ENCODE measurements at regions not wholly inside any gene's neighbourhood (a gene's known extent, or its start where the extent isn't known, plus 50 kb on each side); places are given as distances from the start of the nearest gene placed in this dataset.
"Not testable (repeated sequence)": the region's sequence is repeated elsewhere in the genome, so short reads cannot be mapped to it uniquely, and the experiment has no call there.

DNA sequence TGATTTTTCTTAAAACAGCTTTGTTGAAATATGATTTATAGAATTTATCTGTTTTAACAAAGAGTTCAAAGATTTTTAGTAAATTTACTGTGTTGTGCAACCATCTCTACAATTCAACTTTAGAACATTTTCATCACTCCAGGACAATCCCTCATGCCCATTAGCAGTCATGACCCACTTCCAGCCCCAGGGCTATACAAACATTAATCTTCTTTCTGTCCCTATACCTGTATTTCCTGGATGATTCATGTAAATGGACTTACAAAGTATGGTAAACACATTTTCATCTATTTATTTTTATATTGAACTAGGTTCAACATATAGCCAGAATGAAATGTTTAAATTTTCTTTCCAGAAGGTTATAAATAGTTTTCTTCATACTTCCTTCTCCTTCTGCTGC lies 127.8 kb upstream of the CCDC180 start:
- DNase-seq (ENCODE audit: low read depth in 4 of 4, low spot score in 1 of 4) = no peak

GRCh38 chr9:97176206-97176605 lies 131.3 kb upstream of the CCDC180 start:
- DNase-seq (ENCODE audit: low read depth in 4 of 4, low spot score in 1 of 4) = no peak

- not testable (repeated sequence) for DNase-seq (ENCODE audit: low read depth in 4 of 4, low spot score in 1 of 4)
Measured at GRCh38 chr9:97168174-97168573, 129.2 kb upstream of the CTSV start.

DNA sequence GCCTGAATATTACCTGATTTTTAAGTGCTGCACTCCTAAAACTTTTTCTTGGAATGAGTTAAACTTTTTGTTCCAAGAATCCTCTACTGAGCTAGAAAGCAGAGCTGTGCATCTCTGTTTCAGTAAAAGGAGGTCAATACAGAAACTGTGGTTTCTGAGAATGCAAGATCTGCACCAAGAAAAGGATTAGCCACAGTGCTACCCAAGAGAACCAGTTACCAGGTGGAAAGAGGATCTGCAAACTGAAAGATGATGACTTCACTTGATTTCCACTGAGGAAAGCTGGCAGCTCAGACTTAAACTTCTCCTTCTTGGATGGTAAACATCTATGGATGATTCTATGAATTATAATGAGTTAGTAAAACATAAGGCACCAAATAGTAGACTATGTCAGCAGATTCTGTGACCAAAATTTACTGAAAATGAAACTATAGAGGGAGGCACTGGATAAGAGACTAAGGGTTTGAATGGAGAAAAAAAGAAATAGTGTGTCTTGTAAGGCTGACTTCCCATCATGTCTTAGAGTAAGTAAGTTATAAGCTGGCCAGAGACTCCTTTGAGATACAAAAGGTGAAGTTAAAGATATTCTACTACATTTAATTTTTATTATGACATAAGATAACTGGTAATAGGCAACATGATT lies 127.7 kb upstream of the CTSV start:
- DNase-seq (ENCODE audit: low read depth in 4 of 4, low spot score in 1 of 4) = not testable (repeated sequence)

DNA sequence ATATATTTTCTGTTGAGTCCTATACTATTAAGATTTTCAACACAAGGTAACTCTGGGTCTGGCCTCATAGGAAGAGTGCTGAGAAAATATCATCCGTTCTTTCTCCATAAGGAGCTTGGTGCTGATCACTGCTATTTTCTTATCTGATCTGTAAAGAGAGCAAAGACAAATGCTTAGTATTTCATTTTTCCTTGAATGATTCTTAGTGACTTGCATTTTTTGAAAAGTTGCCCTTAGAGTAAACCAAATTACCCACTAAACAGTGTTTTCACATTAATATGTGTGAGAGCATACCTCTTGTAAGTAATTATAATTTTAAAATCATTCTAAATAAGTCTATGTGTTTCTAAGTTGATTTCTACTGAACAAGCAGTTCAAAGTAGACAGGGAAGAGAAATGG lies 121.3 kb upstream of the CTSV start:
- no peak for DNase-seq (ENCODE audit: low read depth in 4 of 4, low spot score in 1 of 4)

DNA sequence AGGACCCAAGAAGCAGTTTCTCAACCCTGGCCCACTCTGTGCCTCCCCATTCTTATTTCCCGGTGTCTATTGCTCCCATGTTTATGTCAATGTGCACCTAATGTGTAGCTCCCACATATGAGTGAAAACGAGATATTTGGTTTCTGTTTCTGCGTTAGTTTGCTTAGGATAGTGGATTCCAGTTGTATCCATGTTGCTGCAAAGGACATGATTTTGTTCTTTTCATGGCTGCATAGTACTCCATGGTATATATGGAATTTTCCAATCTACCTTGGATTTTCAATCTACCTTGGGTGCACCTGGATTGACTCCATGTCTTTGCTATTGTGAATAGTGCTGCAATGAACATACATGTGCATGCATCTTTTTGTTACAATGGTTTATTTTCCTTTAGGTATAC lies 119.8 kb upstream of the CTSV start:
- DNase-seq (ENCODE audit: low read depth in 4 of 4, low spot score in 1 of 4) = not testable (repeated sequence)

- DNase-seq (ENCODE audit: low read depth in 4 of 4, low spot score in 1 of 4) = not testable (repeated sequence)
Measured at GRCh38 chr9:97155441-97155840, 116.5 kb upstream of the CTSV start.

GRCh38 chr9:97153967-97154366 lies 115.0 kb upstream of the CTSV start:
- no peak for DNase-seq (ENCODE audit: low read depth in 4 of 4, low spot score in 1 of 4)

DNA sequence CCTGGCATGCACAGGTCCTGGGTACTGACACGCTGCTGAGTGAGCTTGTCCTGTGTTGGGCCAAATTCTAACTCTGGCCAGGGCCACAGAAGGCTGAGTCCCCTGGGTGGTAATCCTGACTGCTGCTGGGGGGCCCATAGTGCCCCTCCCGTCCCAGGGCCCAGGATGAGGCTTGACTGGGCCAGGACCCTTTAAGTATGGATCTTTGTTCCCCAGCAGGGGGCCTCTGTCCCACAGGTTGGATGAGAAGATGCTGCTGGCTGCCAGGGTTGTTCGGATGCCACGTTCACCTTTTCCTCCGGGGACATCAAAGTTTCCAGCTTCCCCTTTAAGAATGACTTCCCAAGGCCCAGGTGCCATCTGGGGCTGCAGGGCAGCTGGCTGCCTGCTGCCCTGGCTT lies 114.2 kb upstream of the CTSV start:
- DNase-seq (ENCODE audit: low read depth in 4 of 4, low spot score in 1 of 4) = not testable (repeated sequence)

DNA sequence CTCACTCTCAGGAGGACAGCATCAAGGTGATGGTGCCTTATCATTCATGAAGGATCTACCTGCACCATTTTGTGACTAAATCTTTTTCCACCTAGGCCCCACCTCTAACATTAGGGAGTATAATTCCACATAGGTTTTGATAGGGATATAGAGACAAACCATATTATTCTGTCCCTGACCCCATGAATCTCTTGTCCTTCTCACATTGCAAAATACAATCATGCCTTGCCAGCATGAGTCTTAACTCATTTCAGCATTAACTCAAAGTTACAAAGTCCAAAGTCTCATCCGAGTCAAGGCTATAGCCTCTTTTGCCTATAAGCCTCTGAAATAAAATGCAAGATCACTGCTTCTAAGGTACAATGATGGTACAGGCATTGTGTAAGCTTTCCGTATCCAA lies 111.5 kb upstream of the CTSV start:
- not testable (repeated sequence) for DNase-seq (ENCODE audit: low read depth in 4 of 4, low spot score in 1 of 4)

DNA sequence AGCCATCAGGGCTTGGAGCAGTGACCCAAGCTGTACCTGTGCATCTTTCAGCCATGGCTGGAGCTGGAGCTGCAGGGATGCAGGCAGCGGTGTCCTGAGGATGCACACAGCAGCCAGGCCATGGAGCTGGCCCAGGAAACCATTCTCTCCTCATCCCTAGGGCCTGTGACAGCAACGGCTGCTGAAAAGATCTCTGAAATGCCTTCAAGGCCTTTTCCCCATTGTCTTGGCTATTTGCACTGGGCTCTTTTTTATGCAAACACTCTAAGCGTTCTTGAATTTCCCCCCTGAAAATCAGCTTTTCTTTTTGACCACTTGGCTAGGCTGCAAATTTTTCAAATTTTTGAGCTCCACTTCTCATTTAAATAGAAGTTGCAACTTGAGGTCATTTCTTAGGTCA lies 109.5 kb upstream of the CTSV start:
- not testable (repeated sequence) for DNase-seq (ENCODE audit: low read depth in 4 of 4, low spot score in 1 of 4)

- not testable (repeated sequence) for DNase-seq (ENCODE audit: low read depth in 4 of 4, low spot score in 1 of 4)
Measured at GRCh38 chr9:97145680-97146079, 106.7 kb upstream of the CTSV start.

DNA sequence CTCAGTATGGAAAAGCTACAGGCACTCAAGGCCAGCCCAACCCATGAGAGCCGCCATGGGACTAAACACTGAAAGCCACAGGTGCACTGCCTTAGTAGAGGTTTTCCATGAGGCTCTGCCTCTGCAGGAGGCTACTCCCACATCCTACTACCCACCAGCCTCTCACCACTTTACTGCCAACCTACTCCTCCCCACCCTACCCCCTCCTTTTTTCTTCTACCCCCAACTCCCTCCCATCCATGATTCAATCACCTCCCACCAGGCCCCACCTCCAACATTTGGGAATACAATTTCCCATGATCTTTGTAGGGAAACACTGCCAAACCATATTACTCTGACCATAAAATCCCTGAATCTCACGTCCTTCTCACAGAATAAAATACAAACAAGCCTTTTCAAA lies 101.6 kb upstream of the CTSV start:
- DNase-seq (ENCODE audit: low read depth in 4 of 4, low spot score in 1 of 4) = no peak

DNA sequence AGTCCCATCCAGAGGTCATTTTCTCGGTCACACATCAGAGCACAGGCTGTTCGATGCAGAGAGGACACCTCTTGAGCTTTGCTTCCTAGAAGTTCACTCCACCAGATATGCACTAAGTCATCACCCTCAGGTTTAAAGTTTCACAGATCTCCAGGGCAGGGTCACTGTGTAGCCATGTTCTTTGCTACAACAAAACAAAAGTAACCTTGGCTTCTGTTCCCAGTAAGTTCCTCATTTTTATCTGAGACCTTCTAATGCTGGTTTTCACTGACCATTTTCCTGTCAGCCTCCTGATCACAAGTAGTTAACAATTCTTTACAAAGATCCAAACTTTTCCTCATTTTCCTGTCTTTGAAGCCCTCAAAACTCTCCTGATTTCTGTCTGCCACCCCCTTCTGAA lies 97.5 kb upstream of the CTSV start:
- DNase-seq (ENCODE audit: low read depth in 4 of 4, low spot score in 1 of 4) = no peak

GRCh38 chr9:97133966-97134365 lies 95.0 kb upstream of the CTSV start:
- DNase-seq (ENCODE audit: low read depth in 4 of 4, low spot score in 1 of 4) = not testable (repeated sequence)

DNA sequence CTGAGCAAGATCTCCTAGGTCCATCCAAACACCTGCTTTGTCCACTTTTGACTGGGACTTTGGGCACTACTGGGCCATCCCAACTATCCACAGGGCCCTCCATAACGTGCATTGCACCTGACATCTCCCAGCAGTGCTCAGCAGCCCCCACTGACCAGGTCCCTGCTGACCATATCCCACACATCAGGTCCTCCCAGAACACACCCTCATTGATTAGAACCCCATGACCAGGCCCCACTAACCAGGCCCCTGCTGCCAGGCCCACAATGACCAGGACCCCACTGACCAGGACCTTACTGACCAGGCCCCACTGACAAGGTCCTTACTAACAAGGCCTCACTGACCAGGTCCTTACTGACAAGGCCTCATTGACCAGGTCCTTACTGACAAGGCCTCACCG lies 93.9 kb upstream of the CTSV start:
- DNase-seq (ENCODE audit: low read depth in 4 of 4, low spot score in 1 of 4) = no peak

- not testable (repeated sequence) for DNase-seq (ENCODE audit: low read depth in 4 of 4, low spot score in 1 of 4)
Measured at GRCh38 chr9:97130864-97131263, 91.9 kb upstream of the CTSV start.

GRCh38 chr9:97130387-97130786 lies 91.4 kb upstream of the CTSV start:
- not testable (repeated sequence) for DNase-seq (ENCODE audit: low read depth in 4 of 4, low spot score in 1 of 4)

- DNase-seq (ENCODE audit: low read depth in 4 of 4, low spot score in 1 of 4) = no peak
Measured at GRCh38 chr9:97128919-97129318, 90.0 kb upstream of the CTSV start.

DNA sequence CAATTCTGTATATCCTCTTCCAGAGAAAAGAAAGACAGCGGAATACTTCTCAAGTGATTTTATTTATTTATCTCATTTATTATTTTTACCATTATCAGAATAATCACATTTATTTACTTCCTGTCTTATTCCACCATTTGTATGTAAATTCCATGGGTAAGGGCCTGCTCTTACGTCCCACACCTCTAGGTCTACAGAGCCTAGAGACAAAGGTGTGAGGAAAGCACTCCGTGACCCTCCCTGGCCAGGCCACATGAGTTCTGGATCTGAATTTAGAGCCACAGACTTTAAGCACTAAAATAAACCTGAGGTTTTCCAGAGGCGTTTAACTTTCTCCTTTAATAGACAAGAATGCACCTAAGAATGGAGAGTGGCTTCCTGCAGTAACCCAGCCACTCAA lies 85.3 kb upstream of the CTSV start:
- DNase-seq (ENCODE audit: low read depth in 4 of 4, low spot score in 1 of 4) = no peak

- DNase-seq (ENCODE audit: low read depth in 4 of 4, low spot score in 1 of 4) = no peak
Measured at GRCh38 chr9:97110696-97111095, 71.8 kb upstream of the CTSV start.

GRCh38 chr9:97109194-97109811 lies 70.4 kb upstream of the CTSV start:
- peak in 3 of 4 experiments; percentile 4 to 26 (median 7) for DNase-seq (ENCODE audit: low read depth in 4 of 4, low spot score in 1 of 4)

- not testable (repeated sequence) for DNase-seq (ENCODE audit: low read depth in 4 of 4, low spot score in 1 of 4)
Measured at GRCh38 chr9:97105220-97105619, 66.3 kb upstream of the CTSV start.

Measured in stimulated activated CD4-positive, alpha-beta T cell treated with anti-CD3 and anti-CD28 coated beads, Interleukin-1b, Interleukin-23, amount 100 ng/mL, for 24 hours (primary cell).